GM18907 (cell line): ENCODE measurements at regions not wholly inside any gene's neighbourhood (a gene's known extent, or its start where the extent isn't known, plus 50 kb on each side); places are given as distances from the start of the nearest gene placed in this dataset.

Experiments
- ATAC-seq: cut with Tn5 transposase; IDR thresholded peaks from one replicate; pipeline ENCODE4 v1.9.1; 2021; ENCODE audit warnings: mild to moderate bottlenecking, moderate library complexity; ENCODE audit not compliant: unreplicated experiment

DNA sequence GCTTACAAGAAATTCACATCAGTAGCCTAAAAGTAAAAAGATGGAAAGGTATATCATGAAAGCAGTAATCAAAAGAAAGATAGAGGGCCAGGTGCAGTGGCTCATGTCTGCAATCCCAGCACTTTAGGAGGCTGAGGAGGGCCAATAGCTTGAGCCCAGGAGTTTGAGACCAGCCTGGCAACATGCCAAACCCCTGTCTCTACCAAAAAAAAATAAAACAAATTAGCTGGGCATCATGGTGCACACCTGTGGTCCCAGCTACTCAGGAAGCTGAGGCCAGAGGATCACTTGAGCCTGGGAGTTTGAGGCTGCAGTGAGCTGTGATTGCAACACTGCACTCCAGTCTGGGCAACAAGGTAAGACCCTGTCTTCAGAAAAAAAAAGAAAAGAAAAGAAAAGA lies 55.5 kb downstream of the GSPT2 start:
- ATAC-seq, result no peak

DNA sequence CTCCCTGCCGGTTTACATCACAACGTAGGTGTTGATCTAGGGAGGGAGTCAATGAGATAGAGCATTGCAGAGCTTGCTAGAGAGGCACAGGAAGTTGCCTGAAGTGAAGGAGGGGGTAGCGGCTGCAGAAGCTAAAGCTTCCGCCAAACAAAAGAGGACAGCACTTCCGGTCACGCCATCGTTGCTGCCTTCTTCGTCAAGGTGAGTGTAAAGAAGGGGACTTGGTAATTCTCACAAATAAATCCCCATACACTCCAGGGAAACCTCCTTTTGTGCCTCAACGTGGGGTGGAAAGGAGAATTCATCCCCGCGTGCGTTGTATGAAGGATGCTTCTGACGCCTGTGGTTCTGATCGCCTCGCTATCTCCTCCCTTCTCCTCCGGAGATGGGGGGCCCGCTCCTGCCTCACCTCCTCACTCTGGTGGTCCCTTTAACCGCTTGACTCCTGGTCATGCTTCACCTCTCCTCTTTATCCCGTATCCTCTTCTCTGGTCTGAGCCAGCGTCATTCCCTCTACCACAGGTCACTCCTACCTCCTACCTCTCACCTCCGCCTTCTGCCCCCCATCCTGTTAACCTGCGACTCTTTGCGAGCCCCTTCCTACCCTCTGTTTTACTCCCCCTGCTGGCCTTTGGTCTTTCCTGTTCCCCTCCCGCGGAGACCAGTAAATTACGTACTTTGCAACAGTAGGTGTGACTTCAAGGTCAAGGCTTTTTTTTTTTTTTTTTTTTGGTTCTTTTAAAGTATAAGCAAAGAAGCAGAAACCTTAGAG lies 59.9 kb downstream of the GSPT2 start:
- peak; percentile 96 for ATAC-seq

DNA sequence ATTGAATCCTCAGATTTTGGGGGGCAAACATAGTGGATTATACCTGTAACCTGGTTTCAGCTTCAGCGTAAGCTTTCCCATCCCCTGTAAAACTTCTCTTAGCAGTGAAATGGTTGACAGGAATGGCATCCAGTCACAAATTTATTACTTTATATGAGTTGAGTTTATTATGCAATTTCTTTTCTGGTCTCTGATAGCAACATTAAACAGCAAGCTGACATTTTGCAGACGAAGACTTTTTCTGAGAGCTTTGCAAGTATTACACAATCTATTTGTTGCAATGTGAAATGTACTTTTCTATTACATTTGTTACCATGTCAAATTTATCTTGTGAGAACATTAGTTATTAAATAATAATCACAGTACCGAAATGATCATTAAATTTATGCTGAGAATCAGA lies 60.6 kb downstream of the GSPT2 start:
- ATAC-seq, result no peak

DNA sequence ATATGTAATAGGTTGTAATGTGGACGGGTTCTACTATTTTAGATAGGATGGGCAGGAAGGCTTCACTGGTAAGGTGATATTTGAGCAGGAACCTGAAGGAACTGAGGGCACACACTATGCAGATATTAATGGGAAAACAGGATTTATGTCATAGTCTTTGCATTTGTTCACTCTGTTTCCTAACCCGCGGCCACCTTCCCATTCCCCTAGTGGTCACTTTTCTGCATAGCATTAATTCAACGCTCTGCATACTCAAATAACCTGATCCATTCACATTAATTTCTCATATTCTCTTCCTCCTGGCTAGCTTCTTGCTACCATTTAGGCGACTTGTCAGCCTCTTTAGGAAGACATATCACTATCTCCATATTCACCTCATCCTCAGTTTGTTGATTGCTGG lies 61.5 kb downstream of the GSPT2 start:
- no peak for ATAC-seq

DNA sequence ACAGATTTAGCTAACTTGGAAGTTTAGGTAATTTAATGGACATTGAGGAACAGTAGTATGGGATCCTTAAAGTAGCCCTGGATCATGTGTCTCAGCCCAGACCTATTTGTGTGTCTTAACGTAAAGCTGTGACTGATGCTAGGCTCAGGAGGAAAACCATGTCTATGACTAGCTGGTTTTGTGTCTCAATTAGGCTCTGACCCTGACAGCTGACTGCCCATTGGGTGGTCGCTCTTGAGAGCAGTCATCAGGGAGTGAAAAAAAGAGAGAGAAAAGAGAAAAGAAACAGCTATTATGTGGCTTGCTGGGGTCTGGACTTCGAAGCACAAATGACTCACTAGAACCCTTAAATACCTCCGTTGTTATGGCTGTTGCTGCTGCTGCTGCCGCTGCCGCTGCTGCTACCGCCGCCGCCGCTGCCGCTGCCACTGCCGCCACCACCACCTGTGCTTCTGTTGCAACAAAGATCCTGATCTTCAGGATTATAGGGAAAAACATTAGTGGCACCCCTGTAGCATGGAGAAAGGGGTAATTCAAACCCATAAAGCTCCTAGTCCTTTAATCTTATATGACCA lies 70.7 kb downstream of the GSPT2 start:
- ATAC-seq, result no peak

DNA sequence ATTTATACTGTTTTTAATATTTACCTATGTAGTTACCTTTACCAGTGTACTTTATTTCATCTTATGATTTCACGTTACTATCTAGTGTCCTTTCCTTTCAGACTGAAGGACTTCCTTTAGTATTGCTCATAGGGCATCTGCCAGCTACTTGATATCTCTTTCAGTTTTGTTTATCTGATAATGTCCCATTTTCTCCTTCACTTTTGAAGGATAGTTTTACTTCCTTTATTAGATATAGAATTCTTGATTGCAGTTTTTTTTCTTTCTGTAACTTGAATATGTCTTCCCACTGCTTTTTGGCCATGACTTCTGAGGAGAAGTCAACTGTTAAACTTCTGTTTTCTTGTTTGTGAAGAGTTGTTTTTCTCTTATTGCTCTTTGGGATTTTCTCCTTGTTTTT lies 69.4 kb upstream of the MAGED1 start:
- ATAC-seq, result no peak

DNA sequence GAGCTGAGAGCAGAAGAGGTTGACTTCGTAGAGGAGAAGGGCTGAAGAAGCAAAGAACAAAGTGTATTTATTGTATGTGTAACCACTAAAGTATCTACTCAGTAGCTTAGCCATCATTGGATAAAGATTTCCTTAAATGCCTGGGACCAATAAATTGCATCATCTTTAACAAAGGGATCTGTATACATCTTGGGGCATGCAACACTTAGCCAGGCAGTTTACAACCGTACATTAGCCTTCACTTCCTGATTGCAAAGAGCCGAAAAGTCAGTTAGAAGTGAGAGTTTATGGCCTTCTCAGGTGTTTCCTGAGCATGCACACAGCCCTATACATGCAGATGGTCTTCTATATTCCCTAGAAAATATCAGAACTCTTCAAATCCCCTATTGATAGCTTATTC lies 68.0 kb upstream of the MAGED1 start:
- no peak for ATAC-seq

DNA sequence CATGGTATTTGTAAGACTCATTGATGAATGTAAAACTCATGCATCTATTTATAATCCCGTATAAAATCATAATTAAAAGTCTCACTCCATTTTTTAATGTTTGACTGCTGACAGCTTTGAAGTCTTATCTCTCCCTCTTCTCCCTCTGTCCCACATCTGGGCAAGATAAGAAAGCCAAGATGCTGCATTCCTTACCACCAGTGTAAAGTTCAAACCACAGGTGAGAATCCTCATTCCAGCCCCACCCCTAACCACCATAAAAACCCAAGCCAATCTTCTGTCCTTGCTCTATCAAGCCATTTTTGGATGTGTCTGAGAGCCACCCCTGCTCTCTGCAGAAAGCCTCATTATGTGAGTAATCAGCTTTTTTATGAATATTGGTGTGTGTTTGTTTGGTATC lies 59.3 kb upstream of the MAGED1 start:
- ATAC-seq, result no peak

DNA sequence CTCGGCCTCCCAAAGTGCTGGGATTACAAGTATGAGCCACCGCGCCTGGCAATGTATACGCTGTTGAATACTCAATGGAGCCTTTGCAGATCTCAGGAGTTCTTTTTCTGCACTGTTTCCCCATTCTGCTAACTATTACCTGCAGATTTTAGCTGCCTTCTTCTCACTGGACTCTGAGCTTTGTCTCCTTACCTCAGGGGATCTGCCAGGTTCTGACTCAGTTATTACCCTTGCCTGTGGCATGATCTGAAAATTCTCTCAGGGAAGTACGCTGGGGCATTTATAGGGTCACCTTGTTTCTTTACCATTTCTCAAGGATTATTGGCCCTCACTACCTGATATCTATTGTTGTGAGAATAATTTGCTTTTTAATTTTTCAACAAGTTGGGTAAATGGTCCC lies 56.6 kb upstream of the MAGED1 start:
- ATAC-seq, result no peak

DNA sequence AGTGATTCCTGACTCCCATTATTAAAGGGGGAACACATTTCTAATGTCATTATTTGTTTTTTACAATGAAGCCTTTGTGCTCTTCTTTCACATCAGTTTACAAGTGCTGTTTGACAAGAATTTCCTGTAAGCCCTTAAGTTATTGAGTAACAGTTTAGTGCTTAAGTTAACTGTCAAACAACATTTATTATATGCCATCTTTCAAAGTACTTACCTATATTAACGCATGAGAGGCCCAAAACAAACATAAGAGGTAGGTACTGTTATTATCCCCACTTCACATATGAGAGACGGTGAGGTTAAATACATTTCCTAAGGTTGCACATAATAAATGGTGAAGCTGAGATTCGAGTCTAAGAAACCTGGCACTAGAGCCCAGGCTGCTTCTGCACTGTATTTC lies 56.0 kb upstream of the MAGED1 start:
- ATAC-seq, result no peak

DNA sequence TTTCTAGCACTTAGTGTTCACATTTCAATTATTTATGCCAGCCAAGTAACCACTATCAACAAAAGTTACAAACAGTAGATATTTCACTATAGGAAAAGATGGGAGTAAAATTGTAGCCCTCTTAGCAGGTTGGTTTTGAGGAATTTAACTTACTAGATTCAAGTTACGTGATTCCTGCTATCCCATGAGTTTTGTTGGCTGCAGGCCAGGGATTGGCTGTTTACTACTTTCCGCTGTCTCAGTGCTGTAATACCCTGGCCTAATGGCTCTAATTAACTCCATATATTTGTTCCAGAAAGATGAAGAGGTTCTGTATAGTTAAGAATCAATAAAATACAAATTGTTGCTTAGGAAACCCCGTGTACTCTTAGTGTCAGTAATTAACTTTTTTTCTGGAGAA lies 55.5 kb upstream of the MAGED1 start:
- ATAC-seq, result no peak
